ENCODE measurements at regions not wholly inside any gene's neighbourhood (a gene's known extent, or its start where the extent isn't known, plus 50 kb on each side); places are given as distances from the start of the nearest gene placed in this dataset.

DNA sequence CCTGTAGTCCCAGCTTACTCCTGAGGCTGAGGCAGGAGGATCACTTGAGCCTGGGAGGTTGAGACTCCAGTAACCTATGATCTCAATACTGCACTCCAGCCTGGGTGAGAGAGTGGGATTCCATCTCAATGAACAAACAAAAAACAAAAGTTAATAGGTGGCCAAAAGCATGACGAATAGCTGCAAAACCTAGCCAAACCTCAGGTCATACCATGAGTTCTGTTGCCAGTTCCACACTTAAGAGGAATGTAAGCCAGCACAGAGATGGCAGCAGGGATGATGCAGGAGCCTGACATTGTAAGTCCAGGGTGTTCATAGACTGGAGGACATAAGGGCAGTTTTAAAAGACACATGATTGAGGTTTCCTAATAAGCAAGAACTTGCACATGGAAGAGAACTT lies 55.3 kb upstream of the RMDN2 start:
- Histone ChIP-seq H3K4me3 (no peak overlapping the region), H3K9me3 (no peaks in the 10 kb centered on the region), H3K36me3 (no peaks in the 10 kb centered on the region), H3K27ac (peak overlapping the region in 1 of 4 donors; percentile 61), H3K27me3 (no peaks in the 10 kb centered on the region), H3K4me1 (peaks cover 0 to 7% (median 0%) of the 10 kb centered on the region in 4 donors)
- TF ChIP-seq, protein P1, sequence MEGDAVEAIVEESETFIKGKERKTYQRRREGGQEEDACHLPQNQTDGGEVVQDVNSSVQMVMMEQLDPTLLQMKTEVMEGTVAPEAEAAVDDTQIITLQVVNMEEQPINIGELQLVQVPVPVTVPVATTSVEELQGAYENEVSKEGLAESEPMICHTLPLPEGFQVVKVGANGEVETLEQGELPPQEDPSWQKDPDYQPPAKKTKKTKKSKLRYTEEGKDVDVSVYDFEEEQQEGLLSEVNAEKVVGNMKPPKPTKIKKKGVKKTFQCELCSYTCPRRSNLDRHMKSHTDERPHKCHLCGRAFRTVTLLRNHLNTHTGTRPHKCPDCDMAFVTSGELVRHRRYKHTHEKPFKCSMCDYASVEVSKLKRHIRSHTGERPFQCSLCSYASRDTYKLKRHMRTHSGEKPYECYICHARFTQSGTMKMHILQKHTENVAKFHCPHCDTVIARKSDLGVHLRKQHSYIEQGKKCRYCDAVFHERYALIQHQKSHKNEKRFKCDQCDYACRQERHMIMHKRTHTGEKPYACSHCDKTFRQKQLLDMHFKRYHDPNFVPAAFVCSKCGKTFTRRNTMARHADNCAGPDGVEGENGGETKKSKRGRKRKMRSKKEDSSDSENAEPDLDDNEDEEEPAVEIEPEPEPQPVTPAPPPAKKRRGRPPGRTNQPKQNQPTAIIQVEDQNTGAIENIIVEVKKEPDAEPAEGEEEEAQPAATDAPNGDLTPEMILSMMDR (IDR thresholded peaks at IDR 0.05) = no peak
- no peak for TF ChIP-seq POLR2A (IDR thresholded peaks at IDR 0.05)
- no peak for DNase-seq

DNA sequence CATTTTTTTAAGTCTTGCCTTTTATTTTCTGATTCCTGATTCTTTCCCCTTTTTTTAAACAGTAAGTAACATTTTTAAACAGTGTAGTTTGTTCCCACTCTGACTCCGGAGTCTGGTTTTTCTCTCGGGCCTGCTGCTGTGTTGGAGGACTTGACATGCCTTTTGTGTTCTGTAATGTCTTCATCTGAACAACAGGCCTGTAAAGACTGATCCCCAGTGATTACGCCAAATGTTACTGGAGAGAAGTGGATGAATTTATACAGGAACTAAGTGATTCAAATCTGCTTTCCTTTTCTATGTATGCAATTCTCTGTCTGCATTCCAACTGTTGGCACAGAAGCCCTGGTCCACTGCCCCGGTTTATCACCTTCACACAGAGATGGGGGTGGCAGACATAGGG lies 54.3 kb upstream of the RMDN2 start:
- Histone ChIP-seq H3K9me3 (no peaks in the 10 kb centered on the region), H3K4me1 (peaks cover 0 to 7% (median 0%) of the 10 kb centered on the region in 4 donors)

DNA sequence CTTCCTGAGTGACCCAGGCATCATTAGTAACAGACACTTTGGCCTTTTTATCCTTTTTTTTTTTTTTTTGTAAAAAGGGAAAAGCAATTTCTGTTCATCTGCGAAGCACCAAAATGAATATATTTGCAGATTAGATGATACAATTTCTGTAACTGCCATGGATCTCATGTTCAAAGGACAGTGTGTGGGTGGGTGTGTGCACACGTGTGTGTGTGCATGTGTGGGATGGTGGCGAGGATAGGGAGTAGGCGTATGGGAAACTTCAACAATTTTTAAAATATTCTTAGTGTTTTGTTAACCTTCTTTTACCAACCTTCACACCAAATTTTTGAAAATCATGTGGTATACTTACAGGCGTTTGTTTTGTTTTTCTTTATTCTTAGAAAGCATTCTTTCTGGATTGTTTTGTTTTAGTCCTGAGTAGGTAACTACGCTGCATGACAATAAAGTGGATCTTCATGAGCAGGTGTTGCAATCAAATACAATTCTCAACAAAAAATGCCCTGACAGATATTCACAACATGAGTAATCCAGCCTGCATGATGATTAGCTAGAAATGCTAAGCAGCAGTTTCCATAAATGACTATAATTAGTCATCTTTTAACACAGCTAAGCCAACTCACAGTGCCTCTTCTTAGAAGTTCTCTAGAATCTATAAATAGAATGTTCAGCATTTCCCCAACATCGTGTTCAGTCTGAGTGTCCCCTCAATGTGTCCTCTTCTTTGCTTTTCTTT lies 53.5 kb upstream of the RMDN2 start:
- no peaks in the 10 kb centered on the region for H3K36me3 ChIP-seq
- no peak for TF ChIP-seq POLR2A (IDR thresholded peaks at IDR 0.05)
- TF ChIP-seq, protein P1 (IDR thresholded peaks at IDR 0.05) = no peak
- no peak overlapping the region for H3K4me3 ChIP-seq
- no peaks in the 10 kb centered on the region for H3K9me3 ChIP-seq
- DNase-seq = no peak
- peaks cover 0 to 7% (median 0%) of the 10 kb centered on the region in 4 donors for H3K4me1 ChIP-seq
- peak overlapping the region in 1 of 4 donors; percentile 61 for H3K27ac ChIP-seq
- H3K27me3 ChIP-seq = no peaks in the 10 kb centered on the region

More for the DNA sequence above, 54.3 kb upstream of the RMDN2 start:
- DNase-seq = no peak
- no peaks in the 10 kb centered on the region for H3K27me3 ChIP-seq
- TF ChIP-seq, protein P1 (IDR thresholded peaks at IDR 0.05) = no peak
- TF ChIP-seq POLR2A (IDR thresholded peaks at IDR 0.05) = no peak
- no peak overlapping the region for H3K4me3 ChIP-seq
- no peaks in the 10 kb centered on the region for H3K36me3 ChIP-seq
- H3K27ac ChIP-seq = peak overlapping the region in 1 of 4 donors; percentile 61

DNA sequence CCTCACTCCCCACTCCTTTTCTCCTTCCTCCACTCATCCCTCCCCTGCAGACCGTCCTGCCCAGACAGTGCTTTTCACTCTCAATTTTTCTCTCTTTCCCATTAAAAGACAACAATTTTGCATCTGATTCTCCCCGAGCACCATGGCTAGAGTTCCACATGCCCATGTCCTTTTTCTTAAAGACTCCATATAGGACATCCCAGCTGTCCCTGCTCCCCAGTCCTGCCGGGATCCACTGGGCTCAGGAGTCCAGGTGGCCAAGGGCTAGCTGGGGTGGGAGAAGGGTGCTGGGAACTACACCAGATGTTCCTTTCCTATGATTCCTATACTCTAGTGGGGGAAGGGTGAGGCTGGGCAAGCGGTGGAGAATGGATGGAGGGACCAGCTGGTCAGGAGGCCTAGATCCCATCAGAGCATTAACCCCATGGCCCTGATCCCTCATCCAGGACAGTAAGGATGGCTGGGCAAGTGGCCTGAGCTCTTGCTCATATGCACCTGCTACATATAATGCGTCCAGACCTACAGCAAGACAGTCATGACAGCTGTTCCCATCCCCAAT lies 52.8 kb upstream of the RMDN2 start:
- TF ChIP-seq, protein P1 (IDR thresholded peaks at IDR 0.05) = no peak
- TF ChIP-seq POLR2A (IDR thresholded peaks at IDR 0.05) = no peak
- Histone ChIP-seq H3K9me3 (no peaks in the 10 kb centered on the region), H3K36me3 (no peaks in the 10 kb centered on the region), H3K4me3 (no peak overlapping the region), H3K27me3 (no peaks in the 10 kb centered on the region), H3K4me1 (peaks cover 0 to 7% (median 0%) of the 10 kb centered on the region in 4 donors), H3K27ac (peak overlapping the region in 1 of 4 donors; percentile 61)
- DNase-seq = no peak

DNA sequence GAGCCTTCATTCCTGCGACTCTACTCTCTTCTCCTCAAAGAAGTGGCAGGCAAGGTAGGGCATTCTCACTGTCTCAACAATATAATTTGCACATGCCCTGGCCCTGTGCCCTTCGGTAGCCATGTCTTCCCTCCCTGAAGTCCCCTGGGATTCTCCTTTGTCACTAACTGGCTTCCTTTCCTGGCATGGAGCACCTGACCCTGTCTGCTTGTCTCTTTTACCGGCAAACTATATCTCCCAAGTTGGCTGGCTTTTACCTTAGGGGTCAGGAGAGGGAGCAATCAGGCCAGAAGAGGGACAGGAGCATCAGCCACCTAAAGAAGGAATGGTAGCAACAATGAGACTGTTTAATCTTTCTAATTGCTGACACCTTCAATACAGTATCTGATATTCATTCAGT lies 51.9 kb upstream of the RMDN2 start:
- TF ChIP-seq, protein P1 (IDR thresholded peaks at IDR 0.05) = no peak
- TF ChIP-seq POLR2A (IDR thresholded peaks at IDR 0.05) = no peak

More for the DNA sequence above, 51.9 kb upstream of the RMDN2 start:
- DNase-seq = no peak
- Histone ChIP-seq H3K27ac (no peak overlapping the region), H3K9me3 (no peaks in the 10 kb centered on the region), H3K36me3 (no peaks in the 10 kb centered on the region), H3K27me3 (no peaks in the 10 kb centered on the region), H3K4me3 (no peak overlapping the region), H3K4me1 (peaks cover 0 to 7% (median 0%) of the 10 kb centered on the region in 4 donors)
